GM18508 (cell line): ENCODE measurements at regions not wholly inside any gene's neighbourhood (a gene's known extent, or its start where the extent isn't known, plus 50 kb on each side); places are given as distances from the start of the nearest gene placed in this dataset.
"Not testable (repeated sequence)": the region's sequence is repeated elsewhere in the genome, so short reads cannot be mapped to it uniquely, and the experiment has no call there.

Experiments used
- ATAC-seq: cut with Tn5 transposase; IDR thresholded peaks from one replicate; pipeline ENCODE4 v1.9.1; 2021; ENCODE audit warnings: moderate number of reproducible peaks; ENCODE audit not compliant: insufficient read depth, unreplicated experiment

DNA sequence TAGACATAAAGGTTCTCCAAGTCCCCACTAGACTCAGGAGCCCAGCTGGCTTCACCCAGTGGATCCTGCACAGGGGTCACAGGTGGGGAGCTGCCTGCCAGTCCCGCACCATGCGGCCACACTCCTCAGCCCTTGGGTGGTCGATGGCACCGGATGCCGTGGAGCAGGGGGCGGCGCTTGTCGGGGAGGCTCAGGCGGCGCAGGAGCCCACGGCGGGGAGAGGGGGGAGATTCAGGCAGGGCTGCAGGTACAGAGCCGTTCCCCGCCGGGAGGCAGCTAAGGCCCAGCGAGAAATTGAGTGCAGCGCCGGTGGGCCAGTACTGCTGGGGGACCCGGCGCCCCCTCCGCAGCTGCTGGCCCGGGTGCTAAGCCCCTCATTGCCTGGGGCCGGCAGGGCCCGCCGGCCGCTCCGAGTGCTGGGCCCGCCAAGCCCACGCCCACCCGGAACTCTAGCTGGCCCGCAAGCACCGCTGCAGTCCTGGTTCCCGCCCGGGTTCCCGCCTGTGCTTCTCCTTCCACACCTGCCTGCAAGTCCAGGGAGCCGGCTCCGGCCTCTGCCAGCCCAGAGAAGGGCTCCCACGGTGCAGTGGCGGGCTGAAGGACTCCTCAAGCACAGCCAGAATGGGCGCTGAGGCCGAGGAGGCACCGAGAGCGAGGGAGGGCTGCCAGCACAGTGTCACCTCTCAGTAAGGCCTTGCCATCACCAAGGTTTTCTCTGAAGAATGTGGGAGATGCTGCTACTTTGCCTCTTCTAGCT, 58.4 kb upstream of the PPP1R12A start:
- no peak for ATAC-seq

DNA sequence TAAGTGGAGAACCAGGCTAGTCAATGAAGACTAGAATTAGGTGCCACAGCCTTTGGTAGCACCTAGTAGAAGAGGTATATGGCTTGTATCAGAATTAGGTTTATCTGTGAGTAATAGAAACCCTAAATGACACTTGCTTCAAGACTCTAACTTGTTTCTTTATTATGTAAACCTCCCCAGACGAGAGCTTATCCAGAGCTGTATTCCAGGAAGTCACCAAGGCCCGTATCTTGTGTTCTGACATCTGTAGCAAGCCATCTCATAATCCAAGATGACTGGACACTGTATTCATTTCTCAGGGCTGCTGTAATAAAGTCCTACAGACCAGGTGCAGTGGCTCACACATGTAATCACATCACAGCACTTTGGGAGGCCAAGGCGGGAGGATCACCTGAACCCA, 56.7 kb upstream of the PPP1R12A start:
- ATAC-seq: no peak

DNA sequence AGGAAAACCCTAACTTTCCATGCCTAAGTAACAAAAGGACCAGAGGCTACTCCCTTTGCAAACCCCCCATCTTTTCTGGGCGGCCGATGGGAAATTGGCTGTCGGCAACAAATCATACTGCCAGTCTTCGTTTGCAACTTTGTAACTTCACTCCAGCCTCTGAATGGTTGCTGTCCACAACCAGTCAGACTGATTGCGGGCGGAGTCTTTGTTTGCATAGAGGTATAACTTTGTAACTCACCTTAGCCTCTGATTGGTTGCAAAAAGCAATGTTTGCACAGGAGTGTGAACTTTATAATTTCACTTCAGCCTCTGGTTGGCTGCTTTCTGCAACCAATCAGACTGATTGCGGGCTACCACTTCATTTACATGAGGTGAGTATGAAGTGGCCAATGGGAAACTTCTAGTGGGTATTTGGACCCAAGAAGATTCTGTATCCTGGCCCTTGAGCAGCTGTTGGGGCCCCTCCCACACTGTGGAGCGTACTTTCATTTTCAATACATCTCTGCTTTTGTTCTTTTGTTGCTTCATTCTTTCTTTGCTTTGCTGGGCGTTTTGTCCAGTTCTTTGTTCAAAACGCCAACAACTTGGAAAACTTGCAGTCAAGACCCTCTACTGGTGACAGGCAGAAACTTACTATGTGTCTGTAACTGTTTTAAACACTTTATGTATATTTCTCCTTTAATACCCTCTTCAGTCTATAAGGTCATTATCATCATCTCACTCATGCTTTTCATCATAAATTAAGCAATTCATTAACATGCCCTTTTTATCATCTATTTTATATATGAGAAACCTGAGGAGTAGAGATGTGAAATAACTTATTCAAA, 55.8 kb upstream of the PPP1R12A start:
- not testable (repeated sequence) for ATAC-seq

DNA sequence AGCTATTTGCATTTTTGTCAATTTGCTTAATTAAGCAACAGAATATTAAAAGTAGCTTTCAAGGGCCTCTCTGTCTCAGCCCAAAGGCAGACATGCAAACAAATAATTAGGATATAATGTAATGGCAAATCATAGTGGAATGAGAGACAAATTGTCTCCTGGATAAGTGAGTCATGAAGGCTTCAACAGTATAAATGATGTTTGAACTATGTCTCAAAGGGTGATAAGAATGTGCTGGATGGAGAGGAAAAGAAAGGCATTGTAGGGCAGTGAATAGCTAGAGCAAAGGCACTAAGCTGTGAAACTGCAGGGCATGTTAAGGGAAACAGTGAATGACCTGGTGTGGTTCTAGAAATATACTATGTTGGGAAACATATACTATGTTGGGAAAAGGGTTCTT, 53.5 kb upstream of the PPP1R12A start:
- no peak for ATAC-seq

DNA sequence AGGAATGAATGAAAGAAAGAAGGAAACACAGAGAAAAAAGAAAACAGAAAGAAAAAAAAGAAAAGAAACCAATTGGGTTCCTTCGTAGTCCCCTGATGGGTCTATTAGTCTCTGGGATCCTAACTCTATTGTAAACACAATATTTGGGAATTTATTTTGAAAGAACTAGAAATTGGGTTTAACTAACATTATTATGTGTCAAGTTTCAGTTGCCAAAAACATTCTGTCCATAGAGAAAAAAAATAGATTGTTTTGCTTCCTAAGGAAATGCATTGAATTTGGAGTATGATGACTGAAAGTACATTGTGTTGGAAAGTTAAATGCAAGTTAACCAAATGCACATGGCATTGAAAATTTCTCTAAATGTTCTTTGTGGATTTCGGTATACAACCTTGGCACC, 52.8 kb upstream of the PPP1R12A start:
- no peak for ATAC-seq
